ENCODE measurements at regions not wholly inside any gene's neighbourhood (a gene's known extent, or its start where the extent isn't known, plus 50 kb on each side); places are given as distances from the start of the nearest gene placed in this dataset.
"Not testable (repeated sequence)": the region's sequence is repeated elsewhere in the genome, so short reads cannot be mapped to it uniquely, and the experiment has no call there.

- no peak for DNase-seq (ENCODE audit: low spot score)
Observed at GRCh38 chr7:142469696-142470543, 212.1 kb upstream of the PRSS58 start.

- no peak for DNase-seq (ENCODE audit: low spot score)
Observed at GRCh38 chr7:142468871-142469665, 211.2 kb upstream of the PRSS58 start.

- not testable (repeated sequence) for DNase-seq (ENCODE audit: low spot score)
Observed at GRCh38 chr7:142467056-142467655, 209.3 kb upstream of the PRSS58 start.

- DNase-seq (ENCODE audit: low spot score): no peak
Observed at GRCh38 chr7:142463401-142463850, 205.6 kb upstream of the PRSS58 start.

- peak; percentile 62 for DNase-seq (ENCODE audit: low spot score)
Observed at GRCh38 chr7:142461437-142461836, 203.6 kb upstream of the PRSS58 start.

GRCh38 chr7:142460402-142461117 is 202.7 kb upstream of the PRSS58 start:
- no peak for DNase-seq (ENCODE audit: low spot score)

GRCh38 chr7:142459551-142459963 is 201.7 kb upstream of the PRSS58 start:
- DNase-seq (ENCODE audit: low spot score): peak; percentile 68

GRCh38 chr7:142457146-142457703 is 199.4 kb upstream of the PRSS58 start:
- no peak for DNase-seq (ENCODE audit: low spot score)

GRCh38 chr7:142455392-142455791 is 197.5 kb upstream of the PRSS58 start:
- no peak for DNase-seq (ENCODE audit: low spot score)

GRCh38 chr7:142454862-142455261 is 197.0 kb upstream of the PRSS58 start:
- no peak for DNase-seq (ENCODE audit: low spot score)

GRCh38 chr7:142452791-142453190 is 194.9 kb upstream of the PRSS58 start:
- DNase-seq (ENCODE audit: low spot score): no peak

GRCh38 chr7:142451817-142452216 is 194.0 kb upstream of the PRSS58 start:
- no peak for DNase-seq (ENCODE audit: low spot score)

- no peak for DNase-seq (ENCODE audit: low spot score)
Observed at GRCh38 chr7:142451296-142451695, 193.4 kb upstream of the PRSS58 start.

GRCh38 chr7:142450695-142451094 is 192.8 kb upstream of the PRSS58 start:
- DNase-seq (ENCODE audit: low spot score): no peak

GRCh38 chr7:142450206-142450605 is 192.3 kb upstream of the PRSS58 start:
- DNase-seq (ENCODE audit: low spot score): no peak

- not testable (repeated sequence) for DNase-seq (ENCODE audit: low spot score)
Observed at GRCh38 chr7:142448857-142449256, 191.0 kb upstream of the PRSS58 start.

- no peak for DNase-seq (ENCODE audit: low spot score)
Observed at GRCh38 chr7:142447762-142448161, 189.9 kb upstream of the PRSS58 start.

GRCh38 chr7:142445019-142445686 is 187.3 kb upstream of the PRSS58 start:
- DNase-seq (ENCODE audit: low spot score): no peak

GRCh38 chr7:142443216-142444010 is 185.6 kb upstream of the PRSS58 start:
- DNase-seq (ENCODE audit: low spot score): no peak

- DNase-seq (ENCODE audit: low spot score): no peak
Observed at GRCh38 chr7:142442396-142442795, 184.5 kb upstream of the PRSS58 start.

Data from GM03348 (cell line).